Left lung (tissue), 4 donors: ENCODE measurements at regions not wholly inside any gene's neighbourhood (a gene's known extent, or its start where the extent isn't known, plus 50 kb on each side); places are given as distances from the start of the nearest gene placed in this dataset.

Source experiments
- ATAC-seq: fragments of 200-7000 bp; cut with Tn5 transposase; one replicate; pipeline ENCODE4 v1.9.1; 2020; ENCODE audit warnings: moderate library complexity
- DNase-seq, 4 donors: peaks; one replicate each; pipeline ENCODE4 v3.0.0-alpha.2; 2013 to 2020
- H3K27ac ChIP-seq, 2 donors: fragments of 200-600 bp; sonication (generic) in 1 of 2; one replicate each; pipeline versions ENCODE4 v1.5.0 to v1.8.0; 2020 to 2021
- H3K27me3 ChIP-seq, 2 donors: fragments of 200-600 bp; sonication (generic) in 1 of 2; one replicate each; pipeline versions ENCODE4 v1.5.0 to v1.8.0; 2020 to 2021
- H3K36me3 ChIP-seq, 2 donors: fragments of 200-600 bp; sonication (generic) in 1 of 2; one replicate each; pipeline versions ENCODE4 v1.5.0 to v1.8.0; 2020 to 2021
- H3K4me1 ChIP-seq, 2 donors: fragments of 200-600 bp; one replicate each; pipeline ENCODE4 v1.8.0; 2021
- H3K4me3 ChIP-seq, 2 donors: fragments of 200-600 bp; sonication (generic) in 1 of 2; one replicate each; pipeline versions ENCODE4 v1.5.0 to v1.8.0; 2020 to 2021; ENCODE audit warnings: mild to moderate bottlenecking in 1 of 2
- H3K9me3 ChIP-seq, 2 donors: fragments of 200-600 bp; sonication (generic) in 1 of 2; one replicate each; pipeline versions ENCODE4 v1.5.0 to v1.8.0; 2020 to 2021
- CTCF ChIP-seq, 2 donors: fragments of 200-600 bp; sonication (generic) in 1 of 2; IDR thresholded peaks; one replicate each; pipeline versions ENCODE4 v1.5.0 to v1.8.0; 2021; ENCODE audit warnings: antibody characterized with exemption in 2 of 2
- intact Hi-C, 2 donors: fragments of 100-400 bp; cut with DNase I; formaldehyde crosslinking; loops; one replicate each; pipeline versions ENCODE4 v1.11.2 to v1.14.2; 2022
- donor health status: DM: no; HTN: yes; CAD: no.
- donor health status: DM: no; HTN: no; CAD: no.

DNA sequence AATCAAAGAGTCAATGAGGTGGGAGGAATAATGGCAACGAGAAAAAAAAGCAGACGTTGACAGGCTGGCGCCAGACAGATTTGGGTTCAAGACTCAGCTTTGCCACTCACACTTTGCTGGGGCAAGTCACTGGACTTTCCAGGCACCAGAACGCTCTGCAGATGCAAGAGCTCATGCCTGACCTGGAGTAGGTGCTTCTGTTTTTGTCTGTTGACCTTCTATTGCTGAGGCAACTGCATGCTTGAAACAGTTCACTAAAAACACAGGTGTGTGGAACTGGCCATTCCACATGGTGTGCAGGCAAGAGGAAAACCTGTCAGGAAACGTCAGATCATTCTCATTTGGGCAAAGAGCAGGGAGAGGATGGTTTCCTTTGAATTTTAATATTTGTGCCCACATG is 161.2 kb upstream of the SMIM23 start:
- no peak overlapping the region for H3K27ac ChIP-seq
- intact Hi-C loops = no loop called here
- H3K4me1 ChIP-seq = peaks cover 6 to 7% of the 10 kb centered on the region in 2 donors
- peak; percentile 86 for ATAC-seq
- no peaks in the 10 kb centered on the region for H3K36me3 ChIP-seq
- DNase-seq = peak in 1 of 4 donors; percentile 55
- H3K4me3 ChIP-seq = no peak overlapping the region
- H3K27me3 ChIP-seq = no peaks in the 10 kb centered on the region
- H3K9me3 ChIP-seq = no peaks in the 10 kb centered on the region
- no peak for TF ChIP-seq CTCF (IDR thresholded peaks at IDR 0.05)

DNA sequence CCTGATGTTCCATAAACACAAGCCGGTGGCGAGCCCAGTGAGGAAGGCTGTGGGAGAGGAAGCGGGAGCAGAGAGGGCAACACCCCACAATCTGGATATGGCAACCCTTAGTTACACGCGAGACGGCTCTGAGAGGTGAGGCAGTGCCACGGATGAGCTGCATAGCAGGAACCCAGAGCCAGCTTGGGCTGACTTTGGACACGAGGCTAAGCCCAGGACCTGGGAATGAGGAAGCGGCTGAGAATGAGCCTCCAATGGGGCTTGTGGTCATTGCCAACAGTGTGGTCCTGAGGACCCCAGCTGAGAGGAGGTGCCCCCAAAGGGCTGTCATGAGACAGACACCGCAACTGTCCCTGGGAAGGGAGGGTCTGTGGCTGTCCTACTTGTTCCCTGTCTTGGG is 160.0 kb upstream of the SMIM23 start:
- Histone ChIP-seq H3K27ac (no peak overlapping the region), H3K9me3 (no peaks in the 10 kb centered on the region), H3K36me3 (no peaks in the 10 kb centered on the region), H3K4me1 (peaks cover 10 to 18% of the 10 kb centered on the region in 2 donors), H3K4me3 (no peak overlapping the region), H3K27me3 (peaks cover 0 to 11% of the 10 kb centered on the region in 2 donors)
- DNase-seq (no peak), ATAC-seq (no peak)
- intact Hi-C loops = no loop called here
- TF ChIP-seq CTCF (IDR thresholded peaks at IDR 0.05) = no peak

DNA sequence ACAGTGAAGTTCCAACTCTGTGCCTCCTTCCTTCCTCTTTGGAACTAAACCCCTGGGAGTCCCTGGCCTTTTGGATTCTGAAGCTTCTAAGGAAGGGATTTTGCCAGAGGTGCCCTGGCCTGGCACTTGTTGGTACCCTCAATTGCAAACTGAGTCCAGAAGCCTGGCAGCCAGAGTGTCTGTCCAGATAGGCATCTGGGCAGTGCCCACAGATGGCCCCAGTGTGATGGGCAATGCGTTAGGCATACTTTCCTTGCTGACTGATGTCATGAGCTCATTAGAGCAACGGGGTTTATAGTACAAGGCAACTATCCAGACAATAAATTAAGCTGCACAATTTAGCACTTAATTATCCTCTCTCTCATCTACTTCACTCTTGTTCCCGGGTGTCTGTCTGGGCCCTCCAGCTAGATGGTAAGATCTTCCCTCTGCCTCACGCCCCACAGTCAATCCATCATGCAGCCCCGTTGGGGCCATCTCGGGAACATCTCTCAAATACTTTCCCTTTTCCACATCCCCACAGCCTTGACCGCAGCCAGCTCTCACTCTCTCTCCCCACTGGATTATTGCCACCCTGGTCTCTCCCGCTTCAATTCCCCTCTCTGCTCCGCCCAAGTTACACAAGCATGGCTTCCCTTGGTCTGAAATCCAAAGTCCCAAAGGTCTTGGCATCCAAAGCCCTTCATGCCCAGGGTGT is 157.5 kb upstream of the SMIM23 start:
- no peak overlapping the region for H3K27ac ChIP-seq
- no peak for TF ChIP-seq CTCF (IDR thresholded peaks at IDR 0.05)
- ATAC-seq (no peak), DNase-seq (no peak)
- peaks cover 0 to 11% of the 10 kb centered on the region in 2 donors for H3K27me3 ChIP-seq
- no peak overlapping the region for H3K4me3 ChIP-seq
- H3K9me3 ChIP-seq = no peaks in the 10 kb centered on the region
- H3K4me1 ChIP-seq = peaks cover 10 to 20% of the 10 kb centered on the region in 2 donors
- intact Hi-C loops = no loop called here
- no peaks in the 10 kb centered on the region for H3K36me3 ChIP-seq

DNA sequence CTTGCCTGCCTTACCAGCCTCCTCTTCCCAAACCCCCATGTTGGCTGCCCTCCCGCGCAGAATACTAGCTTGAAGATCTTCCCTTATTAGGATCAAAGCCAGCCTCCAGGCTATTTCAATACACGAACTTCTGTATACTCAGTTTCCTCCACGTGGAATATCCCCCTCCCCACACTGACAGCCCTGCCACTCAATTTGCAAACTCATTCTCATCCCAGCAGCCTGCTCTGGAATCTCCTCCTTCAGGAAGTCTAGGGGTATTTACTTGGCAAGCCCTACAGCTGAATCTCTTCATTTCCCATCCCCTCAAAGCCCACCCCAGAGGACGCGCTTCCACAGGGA is 157.0 kb upstream of the SMIM23 start:
- DNase-seq (no peak), ATAC-seq (no peak)
- intact Hi-C loops = no loop called here
- Histone ChIP-seq H3K36me3 (no peaks in the 10 kb centered on the region), H3K9me3 (no peaks in the 10 kb centered on the region), H3K27ac (no peak overlapping the region), H3K4me3 (no peak overlapping the region), H3K4me1 (peaks cover 10 to 25% of the 10 kb centered on the region in 2 donors), H3K27me3 (peaks cover 0 to 11% of the 10 kb centered on the region in 2 donors)
- TF ChIP-seq CTCF (IDR thresholded peaks at IDR 0.05) = no peak

GRCh38 chr5:171629221-171629620 is 156.4 kb upstream of the SMIM23 start:
- Histone ChIP-seq H3K27ac (no peak overlapping the region), H3K27me3 (peaks cover 0 to 11% of the 10 kb centered on the region in 2 donors), H3K4me3 (no peak overlapping the region), H3K36me3 (no peaks in the 10 kb centered on the region), H3K4me1 (peaks cover 10 to 31% of the 10 kb centered on the region in 2 donors), H3K9me3 (no peaks in the 10 kb centered on the region)
- intact Hi-C loops = no loop called here
- no peak for ATAC-seq
- no peak for TF ChIP-seq CTCF (IDR thresholded peaks at IDR 0.05)
- DNase-seq = no peak
